GM18499 (cell line): ENCODE measurements at regions not wholly inside any gene's neighbourhood (a gene's known extent, or its start where the extent isn't known, plus 50 kb on each side); places are given as distances from the start of the nearest gene placed in this dataset.

ENCODE experiments used
- ATAC-seq: cut with Tn5 transposase; IDR thresholded peaks from one replicate; pipeline ENCODE4 v1.9.1; 2021; ENCODE audit warnings: moderate number of reproducible peaks; ENCODE audit not compliant: insufficient read depth, unreplicated experiment

DNA sequence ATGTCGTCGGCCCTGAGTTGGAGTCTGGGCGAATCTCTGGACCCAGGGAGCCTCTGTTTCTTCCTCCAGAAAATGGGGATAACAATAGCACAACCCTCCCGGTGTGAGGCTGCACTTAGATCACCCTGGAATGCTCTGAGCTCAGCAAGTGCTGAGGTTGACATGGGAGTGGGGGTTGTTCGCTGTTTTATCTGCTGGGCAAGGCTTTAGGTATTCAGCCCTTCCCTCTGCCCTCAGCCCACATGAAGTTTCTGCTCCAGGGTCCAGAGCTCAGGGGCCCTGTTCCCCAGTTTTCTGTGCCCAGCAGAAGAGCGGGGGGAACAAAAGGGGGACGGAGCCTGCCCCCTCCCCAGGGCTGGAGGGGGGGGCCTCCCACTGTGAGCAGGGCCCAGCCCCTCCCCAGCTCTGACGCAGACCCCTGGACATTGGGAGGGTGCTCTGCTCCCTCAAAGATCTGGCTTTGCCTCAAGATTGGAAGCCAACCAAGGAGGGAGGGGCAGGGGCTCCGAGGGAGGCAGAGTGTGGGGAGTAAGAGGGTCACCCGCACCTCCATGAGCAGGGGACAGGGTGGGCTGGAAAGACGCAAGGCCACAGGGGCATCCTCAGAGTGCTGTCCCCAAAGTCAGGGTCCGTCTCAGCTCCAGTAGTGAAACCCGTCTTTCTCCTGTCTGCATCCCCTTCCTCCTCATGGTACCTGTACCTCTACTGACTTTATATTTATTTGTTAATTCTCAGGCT lies 215.6 kb downstream of the C9orf50 start:
- no peak for ATAC-seq

DNA sequence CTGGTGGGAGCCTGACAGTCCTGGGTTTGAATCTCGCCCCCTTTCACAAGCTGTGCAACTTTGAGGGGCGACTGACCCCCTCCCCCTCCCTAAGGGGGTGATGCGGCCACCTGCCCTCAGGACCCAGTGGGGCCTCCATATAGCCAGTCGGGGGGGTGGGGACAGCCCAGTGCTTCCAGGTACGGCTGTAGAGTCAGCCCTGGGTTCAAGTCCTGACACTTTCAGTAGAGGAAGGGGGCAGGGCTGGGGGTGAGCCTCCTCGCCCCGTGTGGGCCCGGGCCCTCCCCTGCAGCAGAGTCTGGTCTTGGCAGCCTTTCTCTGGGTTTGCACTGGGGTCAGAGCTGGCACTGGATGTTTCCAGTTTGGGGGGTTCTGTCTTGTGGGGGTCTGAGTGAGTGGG lies 216.3 kb downstream of the C9orf50 start:
- no peak for ATAC-seq

DNA sequence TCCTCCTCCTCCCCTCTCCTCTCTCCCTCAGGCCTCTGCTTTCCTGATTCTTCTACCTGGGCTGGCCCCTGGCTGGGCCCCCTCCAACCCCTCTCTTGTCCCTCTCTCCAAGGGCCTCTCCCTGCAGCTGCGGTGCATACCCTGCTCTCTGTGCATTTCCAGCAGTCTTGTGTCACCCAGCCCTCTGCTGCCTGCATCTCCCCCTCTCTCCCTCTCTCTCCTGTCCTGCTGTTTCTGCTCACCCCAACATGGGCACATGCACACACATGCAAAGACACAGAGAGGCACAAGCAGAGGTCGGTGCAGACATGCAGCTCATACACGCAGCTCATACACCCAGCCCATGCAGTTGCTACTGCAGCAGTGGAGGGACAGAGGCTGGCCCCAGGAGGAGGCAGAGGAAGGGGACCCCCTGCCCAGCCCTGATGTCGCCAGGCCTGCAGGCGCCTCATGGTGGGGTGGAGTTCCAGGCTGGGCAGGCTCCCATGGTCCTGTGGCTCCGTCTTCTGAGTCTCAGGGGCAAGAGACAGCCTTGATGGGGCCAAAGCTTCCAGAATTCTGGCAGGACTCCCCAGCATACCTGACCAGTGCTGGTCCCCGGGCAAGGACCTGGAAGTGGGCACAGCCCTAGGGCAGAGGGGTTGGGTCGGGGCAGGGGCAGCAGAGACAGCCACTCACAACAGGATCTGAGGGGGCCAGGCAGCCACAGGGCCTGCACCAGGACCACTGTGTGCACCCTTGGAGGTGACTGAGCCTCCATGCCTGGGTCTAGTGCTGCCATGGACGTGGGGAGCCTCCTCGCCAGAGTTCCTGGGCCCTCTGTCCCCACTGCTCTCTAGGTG lies 216.9 kb downstream of the C9orf50 start:
- no peak for ATAC-seq

DNA sequence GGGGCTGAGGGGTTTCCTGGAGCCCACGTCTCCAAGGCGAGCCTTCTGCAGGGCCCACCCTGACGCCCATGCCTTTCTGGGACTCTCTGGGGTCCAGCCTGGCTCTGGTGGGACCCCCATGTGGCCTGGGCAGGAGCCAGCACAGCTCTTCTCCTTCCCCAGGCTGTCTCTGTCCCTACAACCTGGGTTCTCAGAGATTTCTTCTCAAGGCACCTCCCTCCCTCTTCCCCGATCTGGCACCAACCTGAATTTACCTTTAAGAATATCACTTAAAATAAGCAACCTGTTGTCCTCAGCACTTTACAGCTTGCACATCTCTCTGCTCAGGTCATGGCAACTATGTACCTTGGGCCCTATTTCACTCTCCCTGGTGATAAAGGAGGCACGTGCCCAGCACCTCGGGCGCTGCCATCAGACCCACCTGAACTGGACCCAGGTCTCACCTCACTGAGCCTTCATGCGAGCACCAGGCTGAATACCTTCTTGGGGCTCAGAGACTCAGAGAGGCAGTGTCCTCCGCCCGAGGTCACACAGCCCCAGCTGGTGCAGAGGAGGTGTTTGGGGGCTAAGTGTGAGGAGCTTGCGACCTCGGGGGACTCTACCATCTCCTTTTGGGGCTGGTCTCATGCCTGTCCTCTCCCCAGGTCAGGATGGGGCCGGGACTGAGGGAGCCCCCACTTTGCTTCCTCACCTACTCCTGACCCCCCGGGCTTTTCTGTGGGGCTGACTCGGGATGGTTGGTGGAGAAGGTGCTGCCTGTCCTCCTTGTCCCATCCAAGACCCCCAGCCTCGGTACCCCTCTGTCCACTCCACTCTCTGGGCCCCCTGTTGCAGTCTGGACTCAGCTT lies 217.7 kb downstream of the C9orf50 start:
- no peak for ATAC-seq

DNA sequence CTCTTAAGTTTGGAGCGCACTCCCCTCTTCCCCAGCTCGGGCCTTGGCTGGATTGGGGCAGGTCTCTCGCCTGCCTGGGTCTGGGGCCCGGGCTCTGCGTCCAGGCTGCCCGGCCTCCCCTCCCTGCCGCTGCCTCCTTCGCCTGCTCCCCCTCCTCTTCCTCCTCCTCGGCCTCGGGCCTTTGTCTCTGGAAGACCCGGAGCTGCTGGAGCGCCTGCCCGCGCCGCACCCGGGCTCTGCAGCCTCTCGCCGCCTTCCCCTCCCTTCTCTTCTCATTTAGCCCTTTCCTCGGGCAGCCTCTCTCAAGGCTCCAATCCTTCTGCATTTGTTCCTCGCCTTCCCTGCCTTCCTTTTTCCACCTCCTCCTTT lies 218.5 kb downstream of the C9orf50 start:
- ATAC-seq: no peak

DNA sequence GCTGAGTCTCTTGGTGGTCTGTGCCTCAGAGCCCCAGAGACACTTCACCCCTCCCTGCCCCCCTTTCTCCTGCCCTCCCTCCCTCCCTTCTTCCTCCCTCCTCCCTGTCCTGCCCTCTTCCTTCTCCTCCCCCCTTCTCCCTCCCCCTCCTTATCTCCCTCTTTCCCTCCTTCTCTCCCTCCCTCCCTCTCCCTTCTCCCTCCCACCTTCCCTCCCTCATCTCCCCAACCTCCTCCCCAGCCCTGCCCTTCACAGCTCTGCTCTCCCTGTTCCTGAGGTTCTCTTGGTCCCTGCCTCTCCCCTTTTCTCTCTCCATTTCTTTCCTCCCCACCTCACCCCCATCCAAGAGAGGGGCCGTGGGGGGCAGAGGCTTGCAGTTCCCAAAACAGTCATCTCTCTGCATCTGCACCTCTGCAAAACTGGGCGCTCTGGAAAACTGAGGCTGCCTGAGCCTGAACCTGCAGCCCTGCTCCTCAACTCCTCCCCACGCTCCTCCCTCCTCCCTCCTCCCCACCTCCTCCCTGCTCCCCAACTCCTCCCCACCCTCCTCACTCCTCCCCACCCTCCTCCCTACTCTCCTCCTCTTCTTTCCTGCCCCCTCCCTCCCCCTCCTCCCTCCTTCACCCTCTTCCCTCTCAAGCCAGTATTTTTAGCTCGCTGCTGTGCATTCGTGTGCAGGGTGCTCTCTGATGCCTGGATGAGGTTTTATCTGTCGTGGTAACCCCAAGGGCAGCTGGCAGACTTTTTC lies 219.1 kb downstream of the C9orf50 start:
- no peak for ATAC-seq

- no peak for ATAC-seq
Measured at GRCh38 chr9:129400971-129401622, 219.8 kb downstream of the C9orf50 start.

- ATAC-seq: no peak
Measured at GRCh38 chr9:129400001-129400970, 220.6 kb downstream of the C9orf50 start.

GRCh38 chr9:129399634-129399990 lies 221.3 kb downstream of the C9orf50 start:
- no peak for ATAC-seq

DNA sequence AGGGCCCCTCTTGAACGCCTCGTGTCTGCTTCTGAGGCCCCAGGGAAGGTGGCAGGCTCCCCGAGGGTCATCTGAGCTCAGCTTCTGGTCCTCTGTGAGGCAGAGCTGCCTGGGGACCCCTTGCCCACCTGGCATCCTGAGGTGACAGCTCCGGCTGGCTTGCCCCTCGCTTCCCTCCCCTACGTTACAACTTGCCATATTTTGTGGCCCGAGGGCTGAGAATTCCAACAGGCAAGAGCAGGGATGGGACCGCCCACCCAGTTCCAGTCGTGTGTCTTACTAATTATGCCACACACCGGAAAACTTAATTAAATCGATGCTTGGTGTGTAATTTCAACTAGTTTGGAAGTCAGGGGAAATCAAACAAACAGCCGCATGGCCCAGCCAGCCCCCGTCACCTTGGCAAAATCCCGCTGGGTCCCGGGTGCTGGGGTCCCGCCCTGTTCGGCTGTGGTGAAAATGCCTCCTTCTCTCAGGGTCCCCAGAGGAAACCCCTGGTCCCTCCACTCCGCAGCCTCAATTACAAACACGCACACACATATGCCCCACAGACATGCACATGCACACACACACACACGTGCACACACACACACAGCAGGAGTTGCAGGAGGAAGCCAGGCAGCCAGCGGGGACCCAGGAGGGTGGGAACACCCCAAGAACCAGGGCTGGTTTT lies 221.0 kb upstream of the IER5L start:
- no peak for ATAC-seq

- ATAC-seq: no peak
Measured at GRCh38 chr9:129398101-129398960, 220.3 kb upstream of the IER5L start.

DNA sequence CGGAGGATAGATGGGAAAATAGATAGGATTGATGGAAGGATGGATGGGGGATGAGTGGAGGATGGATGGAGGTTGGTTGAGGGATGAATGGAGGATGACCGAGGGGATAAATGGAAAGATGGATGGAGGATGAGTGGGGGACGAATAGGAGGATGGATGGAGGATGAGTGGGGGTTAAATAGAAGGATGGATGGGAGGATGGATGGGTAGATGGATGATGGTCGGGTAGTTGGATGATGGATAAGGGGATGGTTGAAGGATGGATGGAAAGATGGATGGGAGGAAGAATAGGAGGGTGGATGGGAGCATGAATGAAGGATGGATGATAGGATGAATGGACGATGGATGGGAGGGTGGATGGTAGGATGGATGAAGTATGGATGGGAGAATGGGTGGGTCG lies 219.3 kb upstream of the IER5L start:
- ATAC-seq: no peak

DNA sequence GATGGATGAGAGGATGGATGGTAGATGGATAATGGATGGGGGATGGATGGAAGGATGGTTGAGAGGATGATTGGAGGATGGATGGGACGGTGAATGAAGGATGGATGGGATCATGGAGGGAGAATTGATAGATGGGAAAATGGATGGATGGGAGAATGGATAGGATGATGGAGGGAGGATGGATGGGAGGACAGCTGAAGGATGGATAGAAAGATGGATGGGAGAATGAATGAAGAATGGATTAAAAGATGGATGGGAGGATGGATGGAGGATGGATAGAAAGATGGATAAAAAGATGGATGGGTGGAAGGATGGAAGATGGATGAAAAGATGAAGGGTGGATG lies 218.3 kb upstream of the IER5L start:
- ATAC-seq: no peak

DNA sequence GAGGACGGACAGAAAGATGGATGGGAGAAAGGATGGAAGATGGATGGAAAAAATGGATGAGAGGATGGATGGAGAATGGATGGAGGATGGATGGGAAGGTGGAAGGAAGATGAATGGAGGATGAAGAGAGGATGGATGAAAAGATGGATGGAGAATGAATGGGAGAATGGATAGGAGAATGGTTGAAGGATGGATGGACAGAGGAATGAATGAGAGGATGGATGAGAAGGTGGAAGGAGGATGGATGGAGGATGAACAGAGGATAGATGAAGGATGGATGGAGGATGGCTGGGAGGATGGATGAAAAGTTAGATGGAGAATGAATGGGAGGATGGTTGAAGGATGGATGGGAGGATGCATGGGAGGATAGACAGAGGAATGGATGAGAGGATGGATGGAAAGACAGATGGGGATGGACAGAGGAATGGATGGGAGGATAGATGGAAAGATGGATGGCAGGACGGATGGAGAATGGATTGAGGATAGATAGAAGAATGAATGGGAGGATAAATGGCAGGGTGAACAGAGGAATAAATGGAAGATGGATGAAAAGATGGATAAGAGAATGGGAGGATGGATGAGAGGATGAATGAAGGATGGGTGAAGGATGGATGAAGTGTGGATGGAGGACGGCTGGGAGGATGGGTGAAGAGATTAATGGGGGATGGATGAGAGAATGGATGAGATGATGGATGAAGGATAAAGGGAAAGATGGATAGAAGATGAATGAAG lies 217.7 kb upstream of the IER5L start:
- no peak for ATAC-seq

GRCh38 chr9:129394886-129395279 lies 216.8 kb upstream of the IER5L start:
- ATAC-seq: no peak

DNA sequence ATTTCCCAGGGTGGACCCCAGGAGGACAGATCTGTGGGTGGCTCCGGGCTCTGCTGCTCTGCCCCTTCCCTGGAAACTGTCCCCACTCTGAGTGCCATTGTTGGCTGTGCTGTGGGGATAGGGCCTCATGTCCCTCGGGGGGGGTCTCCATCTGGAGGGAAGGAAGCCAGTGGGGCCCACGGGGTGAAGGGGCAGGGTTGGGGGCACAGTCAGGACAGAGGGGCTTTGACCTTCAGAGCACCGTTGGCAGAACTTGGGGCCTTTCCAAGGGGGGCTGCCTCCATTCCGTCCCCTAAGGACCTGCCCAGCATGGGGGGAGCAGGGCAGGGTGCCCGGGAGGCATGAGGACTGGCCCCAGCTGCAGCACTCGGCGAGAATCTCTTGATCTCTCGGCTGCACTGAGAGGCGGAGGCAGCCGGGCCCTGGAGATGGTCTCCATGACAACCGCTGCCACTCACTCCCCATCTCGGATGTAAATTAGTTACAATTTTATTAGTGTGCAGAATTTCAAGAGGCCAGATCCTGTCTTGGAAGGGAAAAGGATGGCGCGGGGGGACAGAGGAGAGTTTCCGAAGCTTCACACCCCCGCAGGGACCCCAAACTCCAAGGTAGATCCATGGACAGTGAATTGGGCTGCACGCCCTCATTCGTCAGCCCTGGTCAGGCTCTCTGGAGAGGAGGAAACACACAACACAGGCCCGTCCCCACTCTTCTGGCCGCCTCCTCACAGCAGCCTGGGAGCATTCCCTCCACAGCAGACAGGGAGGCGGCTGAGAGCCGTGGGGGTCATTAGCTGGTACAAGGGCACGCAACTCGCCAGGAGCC lies 216.2 kb upstream of the IER5L start:
- ATAC-seq: no peak
